HCT116 (cell line): ENCODE measurements at regions not wholly inside any gene's neighbourhood (a gene's known extent, or its start where the extent isn't known, plus 50 kb on each side); places are given as distances from the start of the nearest gene placed in this dataset.

ENCODE experiments used
- ATAC-seq: fragments of 200-7000 bp; cut with Tn5 transposase; 2 replicates; pipeline ENCODE4 v1.9.1; 2020; ENCODE audit warnings: mild to moderate bottlenecking, moderate library complexity
- BruUV-seq: library from RNA; stranded (reverse); fragments of 400-500 nt; replicated peaks from 2 replicates; lab custom pipeline; 2021; lab: Mats Ljungman, UMichigan
- CTCF ChIA-PET: fragments of 300-600 bp; sonication (Branson Sonifier 250); formaldehyde crosslinking; loops from one replicate; lab custom pipeline; 2021; ENCODE audit warnings: antibody characterized with exemption; lab: Charles Lee
- POLR2A ChIA-PET: fragments of 300-600, 350-600 bp; sonication (Branson Sonifier 250); formaldehyde crosslinking; loops from one replicate; lab custom pipeline; 2021; ENCODE audit warnings: antibody characterized with exemption; lab: Charles Lee
- RAD21 ChIA-PET, 2 experiments: fragments of 300-600 bp; sonication (Branson Sonifier 250); formaldehyde crosslinking; loops; one replicate each; lab custom pipeline; 2023; ENCODE audit warnings: low total read pairs in 2 of 2; ENCODE audit not compliant: uncharacterized antibody in 2 of 2, unreplicated experiment in 2 of 2, low non-redundant PET in 1 of 2; lab: Charles Lee
- DNase-seq: peaks from one replicate; pipeline ENCODE4 v3.0.0-alpha.2; 2010; ENCODE audit warnings: low read depth, low spot score
- H2AFZ ChIP-seq: fragments of 200-600 bp; shearing (Covaris generic), sonication (generic); 2 replicates; pipeline ENCODE4 v1.6.1; 2017; ENCODE audit warnings: low read depth, mixed run types, mixed read lengths, antibody characterized with exemption, low read length; ENCODE audit not compliant: poor library complexity, severe bottlenecking
- H3K27ac ChIP-seq: 2 replicates; pipeline ENCODE4 v1.5.1; 2012; ENCODE audit warnings: low read depth, low read length
- H3K27me3 ChIP-seq: fragments of 200-600 bp; sonication (generic); 2 replicates; pipeline ENCODE4 v1.6.1; 2016; ENCODE audit warnings: mixed run types, low read length, mixed read lengths; ENCODE audit not compliant: insufficient read depth
- H3K36me3 ChIP-seq, 2 experiments: fragments of 200-500 bp in 1 of 2; fragments of 200-600 bp in 1 of 2; sonication (Bioruptor generic) in 1 of 2; sonication (generic) in 1 of 2; 2 replicates each; pipeline versions ENCODE4 v1.5.1 to v1.6.1; 2014 to 2016; ENCODE audit warnings: low read length in 2 of 2, inconsistent platforms in 1 of 2, mixed read lengths in 1 of 2, mixed run types in 1 of 2; ENCODE audit not compliant: insufficient read depth in 2 of 2, control insufficient read depth in 1 of 2
- H3K4me1 ChIP-seq, 2 experiments: fragments of 200-600 bp in 1 of 2; sonication (generic) in 1 of 2; 2 replicates each; pipeline versions ENCODE4 v1.5.1 to v1.6.1; 2012 to 2017; ENCODE audit warnings: low read length in 2 of 2, inconsistent platforms in 1 of 2, mild to moderate bottlenecking in 1 of 2, mixed read lengths in 1 of 2, mixed run types in 1 of 2, moderate library complexity in 1 of 2; ENCODE audit not compliant: insufficient read depth in 2 of 2, control insufficient read depth in 1 of 2
- H3K4me2 ChIP-seq: fragments of 200-600 bp; sonication (generic); 2 replicates; pipeline ENCODE4 v1.6.1; 2017; ENCODE audit warnings: mixed run types, low read length, mixed read lengths
- H3K4me3 ChIP-seq, 2 experiments: fragments of 200-600 bp in 1 of 2; sonication (generic) in 1 of 2; replicated peaks in 1 of 2; 2 replicates each; pipeline ENCODE4 v1.5.1; 2011 to 2016; ENCODE audit warnings: low read length in 2 of 2, control low read depth in 1 of 2, low read depth in 1 of 2, mild to moderate bottlenecking in 1 of 2, mixed read lengths in 1 of 2, mixed run types in 1 of 2
- H3K79me2 ChIP-seq: fragments of 200-600 bp; sonication (generic); 2 replicates; pipeline ENCODE4 v1.6.1; 2017; ENCODE audit warnings: mild to moderate bottlenecking, mixed run types, low read length, moderate library complexity, mixed read lengths; ENCODE audit not compliant: insufficient read depth
- H3K9ac ChIP-seq: fragments of 200-600 bp; sonication (generic); 2 replicates; pipeline ENCODE4 v1.6.1; 2016; ENCODE audit warnings: low read length, mixed read lengths
- H3K9me2 ChIP-seq: fragments of 200-600 bp; sonication (generic), shearing (Covaris generic); 2 replicates; pipeline ENCODE4 v1.6.1; 2017; ENCODE audit warnings: mixed run types, mild to moderate bottlenecking, moderate library complexity; ENCODE audit not compliant: insufficient read depth
- H3K9me3 ChIP-seq, 2 experiments: fragments of 200-500 bp in 1 of 2; fragments of 200-600 bp in 1 of 2; sonication (Bioruptor generic) in 1 of 2; sonication (generic) in 1 of 2; 2 replicates each; pipeline ENCODE4 v1.6.1; 2014 to 2017; ENCODE audit warnings: low read length in 2 of 2, mixed read lengths in 2 of 2, inconsistent platforms in 1 of 2, low read depth in 1 of 2, mild to moderate bottlenecking in 1 of 2, mixed run types in 1 of 2, moderate library complexity in 1 of 2; ENCODE audit not compliant: control insufficient read depth in 1 of 2, insufficient read depth in 1 of 2
- H4K20me1 ChIP-seq: fragments of 200-600 bp; sonication (generic), shearing (Covaris generic); 2 replicates; pipeline ENCODE4 v1.6.1; 2017; ENCODE audit warnings: mixed run types, mild to moderate bottlenecking, moderate library complexity; ENCODE audit not compliant: insufficient read depth
- CEBPB ChIP-seq: IDR thresholded peaks from 2 replicates; pipeline ENCODE4 v1.6.1; 2012; ENCODE audit warnings: low read depth
- CTCF ChIP-seq, 3 experiments: fragments of 200-600 bp in 1 of 3; sonication (generic) in 1 of 3; IDR thresholded peaks in 2 of 3; conservative IDR thresholded peaks in 1 of 3; 2 replicates each; pipeline ENCODE4 v1.5.1; 2012 to 2017; ENCODE audit warnings: low read depth in 2 of 3, low read length in 2 of 3, antibody characterized with exemption in 1 of 3, borderline replicate concordance in 1 of 3, control low read depth in 1 of 3, mild to moderate bottlenecking in 1 of 3, mixed read lengths in 1 of 3, mixed run types in 1 of 3, moderate library complexity in 1 of 3; ENCODE audit not compliant: insufficient read depth in 1 of 3
- EGR1 ChIP-seq: IDR thresholded peaks from 2 replicates; pipeline ENCODE4 v1.6.1; 2012; ENCODE audit warnings: low read depth
- ELF1 ChIP-seq: IDR thresholded peaks from 2 replicates; pipeline ENCODE4 v1.6.1; 2012; ENCODE audit warnings: low read depth, borderline replicate concordance
- EZH2 ChIP-seq: fragments of 200-600 bp; sonication (generic); IDR thresholded peaks from 2 replicates; pipeline ENCODE4 v1.6.1; 2017; ENCODE audit warnings: antibody characterized with exemption, mixed run types
- EZH2phosphoT487 ChIP-seq: fragments of 200-600 bp; IDR thresholded peaks from 2 replicates; pipeline ENCODE4 v1.6.1; 2018; ENCODE audit warnings: antibody characterized with exemption, borderline replicate concordance
- FOSL1 ChIP-seq: IDR thresholded peaks from 2 replicates; pipeline ENCODE4 v1.6.1; 2012; ENCODE audit warnings: low read depth
- JUND ChIP-seq: IDR thresholded peaks from 2 replicates; pipeline ENCODE4 v1.6.1; 2012
- MAX ChIP-seq: IDR thresholded peaks from 2 replicates; pipeline ENCODE4 v1.6.1; 2012
- POLR2A ChIP-seq: IDR thresholded peaks from 2 replicates; pipeline ENCODE4 v1.7.0; 2011; ENCODE audit warnings: borderline replicate concordance; ENCODE audit not compliant: insufficient read depth, insufficient read length; ENCODE audit errors: extremely low read depth
- POLR2AphosphoS5 ChIP-seq: IDR thresholded peaks from 2 replicates; pipeline ENCODE4 v1.6.1; 2011; ENCODE audit warnings: mild to moderate bottlenecking, low read depth, low read length, moderate library complexity
- SP1 ChIP-seq: IDR thresholded peaks from 2 replicates; pipeline ENCODE4 v1.6.1; 2012; ENCODE audit warnings: low read depth
- YY1 ChIP-seq: IDR thresholded peaks from 2 replicates; pipeline ENCODE4 v1.6.1; 2011; ENCODE audit warnings: low read length, low read depth, moderate library complexity, mild to moderate bottlenecking; ENCODE audit not compliant: insufficient replicate concordance; ENCODE audit errors: extremely low read depth
- ZBTB33 ChIP-seq: IDR thresholded peaks from 2 replicates; pipeline ENCODE4 v1.6.1; 2011; ENCODE audit warnings: mild to moderate bottlenecking, low read length, moderate library complexity; ENCODE audit not compliant: insufficient replicate concordance; ENCODE audit errors: extremely low read depth
- ZFX ChIP-seq: fragments of 450-650 bp; IDR thresholded peaks from 2 replicates; pipeline ENCODE4 v1.6.1; 2017
- intact Hi-C: fragments of 100-400 bp; cut with micrococcal nuclease; formaldehyde crosslinking; loops from 2 replicates; pipeline ENCODE4 v1.10.0; 2022

GRCh38 chr7:69537691-69538090 is 60.6 kb upstream of the AUTS2 start:
- H3K36me3 ChIP-seq, result no peaks in the 10 kb centered on the region
- H3K79me2 ChIP-seq, result no peaks in the 10 kb centered on the region
- intact Hi-C loops, result no loop called here
- BruUV-seq, result no TSS peak
- ATAC-seq (no peak), DNase-seq (no peak)
- ChIA-PET CTCF (no interaction called here), POLR2A (no interaction called here), RAD21 (no interaction called here)
- H2AFZ ChIP-seq, result no peak overlapping the region
- H3K9me3 ChIP-seq, result peaks cover 0 to 12% of the 10 kb centered on the region in 2 experiments; a peak in 2 of 4 replicates
- no peak overlapping the region for H3K4me2 ChIP-seq
- H3K27ac ChIP-seq, result no peak overlapping the region
- no peaks in the 10 kb centered on the region for H4K20me1 ChIP-seq
- no peak for TF ChIP-seq ZFX
- no peak for TF ChIP-seq MAX
- no peak for TF ChIP-seq EZH2
- no peak for TF ChIP-seq EZH2phosphoT487
- no peak for TF ChIP-seq ZBTB33
- TF ChIP-seq YY1, result no peak
- no peak for TF ChIP-seq ELF1
- no peak for TF ChIP-seq FOSL1
- TF ChIP-seq POLR2AphosphoS5, result no peak
- no peak for TF ChIP-seq CTCF (IDR thresholded peaks at IDR 0.05 in 2 of 3, conservative IDR thresholded peaks at IDR 0.05 in 1 of 3; ENCODE audit: borderline replicate concordance in 1 of 3, insufficient read depth in 1 of 3, low read depth in 2 of 3, low read length in 2 of 3)
- no peak for TF ChIP-seq EGR1
- no peak for TF ChIP-seq JUND
- no peak for TF ChIP-seq SP1
- TF ChIP-seq CEBPB, result no peak
- no peak for TF ChIP-seq POLR2A
- TF ChIP-seq, all 23 proteins: peak for 0
- H3K9ac ChIP-seq, result no peak overlapping the region
- H3K27me3 ChIP-seq, result no peaks in the 10 kb centered on the region
- no peak overlapping the region for H3K4me3 ChIP-seq
- no peaks in the 10 kb centered on the region for H3K9me2 ChIP-seq
- H3K4me1 ChIP-seq, result no peaks in the 10 kb centered on the region
